ENCODE measurements at regions not wholly inside any gene's neighbourhood (a gene's known extent, or its start where the extent isn't known, plus 50 kb on each side); places are given as distances from the start of the nearest gene placed in this dataset.

GRCh38 chr10:60479305-60480020 is 89.8 kb upstream of the ANK3 start:
- no peak for TF ChIP-seq CTCF (IDR thresholded peaks at IDR 0.05; ENCODE audit: low read depth, low read length, missing input control)
- TF ChIP-seq SP1 (IDR thresholded peaks at IDR 0.05): no peak
- TF ChIP-seq ZBTB33 (IDR thresholded peaks at IDR 0.05): no peak
- TF ChIP-seq EGR1 (IDR thresholded peaks at IDR 0.05; ENCODE audit: low read depth in 2 of 2): no peak
- no peak for TF ChIP-seq RAD21 (IDR thresholded peaks at IDR 0.05)
- no peak for TF ChIP-seq TAF1 (conservative IDR thresholded peaks at IDR 0.05)
- no peak for TF ChIP-seq REST (IDR thresholded peaks at IDR 0.05)
- TF ChIP-seq MAX (IDR thresholded peaks at IDR 0.05): no peak
- TF ChIP-seq FOXA2 (IDR thresholded peaks at IDR 0.05): no peak
- no peak for TF ChIP-seq HNF4G (IDR thresholded peaks at IDR 0.05)
- no peak for TF ChIP-seq GABPA (IDR thresholded peaks at IDR 0.05 in 1 of 2, conservative IDR thresholded peaks at IDR 0.05 in 1 of 2)

All from liver (tissue), 3 donors.